GM23248 (cell line): ENCODE measurements at regions not wholly inside any gene's neighbourhood (a gene's known extent, or its start where the extent isn't known, plus 50 kb on each side); places are given as distances from the start of the nearest gene placed in this dataset.

Experiments used
- EZH2 ChIP-seq: fragments of 200-600 bp; sonication (generic); IDR thresholded peaks from 2 replicates; pipeline ENCODE4 v1.6.1; 2018; ENCODE audit warnings: antibody characterized with exemption, mild to moderate bottlenecking; ENCODE audit not compliant: insufficient read depth, poor library complexity, severe bottlenecking
- EZH2phosphoT487 ChIP-seq: fragments of 200-600 bp; sonication (generic); IDR thresholded peaks from 2 replicates; pipeline ENCODE4 v1.6.1; 2018; ENCODE audit warnings: antibody characterized with exemption, moderate library complexity, mild to moderate bottlenecking, low read depth; ENCODE audit not compliant: insufficient read depth

GRCh38 chr10:78348411-78349164 is 314.9 kb downstream of the RPS24 start:
- TF ChIP-seq EZH2 (no peak), EZH2phosphoT487 (no peak)
